ENCODE measurements at regions not wholly inside any gene's neighbourhood (a gene's known extent, or its start where the extent isn't known, plus 50 kb on each side); places are given as distances from the start of the nearest gene placed in this dataset.

GRCh38 chr10:8302565-8302964 is 248.1 kb downstream of the GATA3 start:
- TF ChIP-seq CTCF (IDR thresholded peaks at IDR 0.05; ENCODE audit: insufficient read depth, low read length): no peak
- no peak for TF ChIP-seq REST (IDR thresholded peaks at IDR 0.05; ENCODE audit: insufficient replicate concordance, low read depth)
- no peak for TF ChIP-seq SPI1 (IDR thresholded peaks at IDR 0.05; ENCODE audit: borderline replicate concordance, low read depth)
- no peak for TF ChIP-seq GABPA (IDR thresholded peaks at IDR 0.05; ENCODE audit: low read depth)

All from HL-60 (cell line).